ENCODE measurements at regions not wholly inside any gene's neighbourhood (a gene's known extent, or its start where the extent isn't known, plus 50 kb on each side); places are given as distances from the start of the nearest gene placed in this dataset.

- TF ChIP-seq CTCF (IDR thresholded peaks at IDR 0.05) = no peak
- no peaks in the 10 kb centered on the region for H3K9me3 ChIP-seq (ENCODE audit: control insufficient read depth, insufficient read depth, low read length)
- H3K4me1 ChIP-seq (ENCODE audit: control insufficient read depth, insufficient read depth, low read length) = no peaks in the 10 kb centered on the region
- no peaks in the 10 kb centered on the region for H3K36me3 Mint-ChIP-seq
- no peaks in the 10 kb centered on the region for H3K27me3 Mint-ChIP-seq (ENCODE audit: low read depth in 2 of 2)
- H3K4me3 Mint-ChIP-seq = no peak overlapping the region
- DNase-seq (no peak), ATAC-seq (no peak)
- no peaks in the 10 kb centered on the region for H3K27me3 ChIP-seq (ENCODE audit: control insufficient read depth, insufficient read depth, low read length)
- no peak overlapping the region for H3K27ac ChIP-seq (ENCODE audit: low read length)
- intact Hi-C loops (cut with micrococcal nuclease) = no loop called here
- H3K4me3 ChIP-seq (ENCODE audit: low read length) = no peak overlapping the region
- WGBS (ENCODE audit: insufficient coverage) = 96% methylated on average over 4 of the region's 4 CpGs
- no peaks in the 10 kb centered on the region for H3K36me3 ChIP-seq (ENCODE audit: control insufficient read depth, insufficient read depth, low read length)
- H3K27ac Mint-ChIP-seq = no peak overlapping the region
- H3K4me1 Mint-ChIP-seq = no peaks in the 10 kb centered on the region
- no peaks in the 10 kb centered on the region for H3K9me3 Mint-ChIP-seq
Measured at GRCh38 chr10:113293167-113293566, 259.7 kb upstream of the HABP2 start.

- 91% methylated on average over 2 of the region's 3 CpGs for WGBS (ENCODE audit: insufficient coverage)
- no peaks in the 10 kb centered on the region for H3K9me3 Mint-ChIP-seq
- no peaks in the 10 kb centered on the region for H3K27me3 Mint-ChIP-seq (ENCODE audit: low read depth in 2 of 2)
- intact Hi-C loops (cut with micrococcal nuclease) = no loop called here
- no peak for DNase-seq
- Histone ChIP-seq H3K36me3 (ENCODE audit: control insufficient read depth, insufficient read depth, low read length) (no peaks in the 10 kb centered on the region), H3K4me1 (ENCODE audit: control insufficient read depth, insufficient read depth, low read length) (no peaks in the 10 kb centered on the region), H3K9me3 (ENCODE audit: control insufficient read depth, insufficient read depth, low read length) (no peaks in the 10 kb centered on the region), H3K27ac (ENCODE audit: low read length) (no peak overlapping the region), H3K27me3 (ENCODE audit: control insufficient read depth, insufficient read depth, low read length) (no peaks in the 10 kb centered on the region), H3K4me3 (ENCODE audit: low read length) (no peak overlapping the region)
- TF ChIP-seq CTCF (IDR thresholded peaks at IDR 0.05) = no peak
- no peak for ATAC-seq
- H3K27ac Mint-ChIP-seq = no peak overlapping the region
- H3K4me3 Mint-ChIP-seq = no peak overlapping the region
- H3K4me1 Mint-ChIP-seq = no peaks in the 10 kb centered on the region
- no peaks in the 10 kb centered on the region for H3K36me3 Mint-ChIP-seq
Measured at GRCh38 chr10:113294868-113295267, 258.0 kb upstream of the HABP2 start.

GRCh38 chr10:113297226-113297625 is 255.6 kb upstream of the HABP2 start:
- no peak for DNase-seq
- Mint-ChIP-seq H3K9me3 (no peaks in the 10 kb centered on the region), H3K27me3 (ENCODE audit: low read depth in 2 of 2) (no peaks in the 10 kb centered on the region), H3K4me1 (no peaks in the 10 kb centered on the region), H3K4me3 (no peak overlapping the region), H3K36me3 (no peaks in the 10 kb centered on the region), H3K27ac (no peak overlapping the region)
- Histone ChIP-seq H3K27me3 (ENCODE audit: control insufficient read depth, insufficient read depth, low read length) (no peaks in the 10 kb centered on the region), H3K4me3 (ENCODE audit: low read length) (no peak overlapping the region), H3K36me3 (ENCODE audit: control insufficient read depth, insufficient read depth, low read length) (no peaks in the 10 kb centered on the region), H3K9me3 (ENCODE audit: control insufficient read depth, insufficient read depth, low read length) (no peaks in the 10 kb centered on the region), H3K4me1 (ENCODE audit: control insufficient read depth, insufficient read depth, low read length) (no peaks in the 10 kb centered on the region), H3K27ac (ENCODE audit: low read length) (no peak overlapping the region)
- intact Hi-C loops (cut with micrococcal nuclease) = no loop called here
- WGBS (ENCODE audit: insufficient coverage) = 84% methylated on average over 5 of the region's 5 CpGs
- ATAC-seq = no peak
- TF ChIP-seq CTCF (IDR thresholded peaks at IDR 0.05) = no peak

GRCh38 chr10:113298616-113299015 is 254.2 kb upstream of the HABP2 start:
- no peaks in the 10 kb centered on the region for H3K36me3 ChIP-seq (ENCODE audit: control insufficient read depth, insufficient read depth, low read length)
- H3K4me1 Mint-ChIP-seq = no peaks in the 10 kb centered on the region
- peaks cover 0 to 5% of the 10 kb centered on the region in 2 donors for H3K27me3 Mint-ChIP-seq (ENCODE audit: low read depth in 2 of 2)
- 96% methylated on average over 6 of the region's 6 CpGs for WGBS (ENCODE audit: insufficient coverage)
- TF ChIP-seq CTCF (IDR thresholded peaks at IDR 0.05) = no peak
- no peak overlapping the region for H3K27ac Mint-ChIP-seq
- H3K27ac ChIP-seq (ENCODE audit: low read length) = no peak overlapping the region
- no peaks in the 10 kb centered on the region for H3K36me3 Mint-ChIP-seq
- intact Hi-C loops (cut with micrococcal nuclease) = no loop called here
- ATAC-seq (no peak), DNase-seq (no peak)
- H3K4me3 Mint-ChIP-seq = no peak overlapping the region
- H3K4me1 ChIP-seq (ENCODE audit: control insufficient read depth, insufficient read depth, low read length) = no peaks in the 10 kb centered on the region
- no peaks in the 10 kb centered on the region for H3K9me3 ChIP-seq (ENCODE audit: control insufficient read depth, insufficient read depth, low read length)
- H3K9me3 Mint-ChIP-seq = no peaks in the 10 kb centered on the region
- H3K27me3 ChIP-seq (ENCODE audit: control insufficient read depth, insufficient read depth, low read length) = no peaks in the 10 kb centered on the region
- no peak overlapping the region for H3K4me3 ChIP-seq (ENCODE audit: low read length)

Measured in natural killer cell (primary cell).